HCT116 (cell line): ENCODE measurements at regions not wholly inside any gene's neighbourhood (a gene's known extent, or its start where the extent isn't known, plus 50 kb on each side); places are given as distances from the start of the nearest gene placed in this dataset.

Source experiments
- ATAC-seq: fragments of 200-7000 bp; cut with Tn5 transposase; 2 replicates; pipeline ENCODE4 v1.9.1; 2020; ENCODE audit warnings: mild to moderate bottlenecking, moderate library complexity
- BruUV-seq: library from RNA; stranded (reverse); fragments of 400-500 nt; replicated peaks from 2 replicates; lab custom pipeline; 2021; lab: Mats Ljungman, UMichigan
- CTCF ChIA-PET: fragments of 300-600 bp; sonication (Branson Sonifier 250); formaldehyde crosslinking; loops from one replicate; lab custom pipeline; 2021; ENCODE audit warnings: antibody characterized with exemption; lab: Charles Lee
- POLR2A ChIA-PET: fragments of 300-600, 350-600 bp; sonication (Branson Sonifier 250); formaldehyde crosslinking; loops from one replicate; lab custom pipeline; 2021; ENCODE audit warnings: antibody characterized with exemption; lab: Charles Lee
- RAD21 ChIA-PET, 2 experiments: fragments of 300-600 bp; sonication (Branson Sonifier 250); formaldehyde crosslinking; loops; one replicate each; lab custom pipeline; 2023; ENCODE audit warnings: low total read pairs in 2 of 2; ENCODE audit not compliant: uncharacterized antibody in 2 of 2, unreplicated experiment in 2 of 2, low non-redundant PET in 1 of 2; lab: Charles Lee
- DNase-seq: peaks from one replicate; pipeline ENCODE4 v3.0.0-alpha.2; 2010; ENCODE audit warnings: low read depth, low spot score
- H2AFZ ChIP-seq: fragments of 200-600 bp; shearing (Covaris generic), sonication (generic); 2 replicates; pipeline ENCODE4 v1.6.1; 2017; ENCODE audit warnings: low read depth, mixed run types, mixed read lengths, antibody characterized with exemption, low read length; ENCODE audit not compliant: poor library complexity, severe bottlenecking
- H3K27ac ChIP-seq: 2 replicates; pipeline ENCODE4 v1.5.1; 2012; ENCODE audit warnings: low read depth, low read length
- H3K27me3 ChIP-seq: fragments of 200-600 bp; sonication (generic); 2 replicates; pipeline ENCODE4 v1.6.1; 2016; ENCODE audit warnings: mixed run types, low read length, mixed read lengths; ENCODE audit not compliant: insufficient read depth
- H3K36me3 ChIP-seq, 2 experiments: fragments of 200-500 bp in 1 of 2; fragments of 200-600 bp in 1 of 2; sonication (Bioruptor generic) in 1 of 2; sonication (generic) in 1 of 2; 2 replicates each; pipeline versions ENCODE4 v1.5.1 to v1.6.1; 2014 to 2016; ENCODE audit warnings: low read length in 2 of 2, inconsistent platforms in 1 of 2, mixed read lengths in 1 of 2, mixed run types in 1 of 2; ENCODE audit not compliant: insufficient read depth in 2 of 2, control insufficient read depth in 1 of 2
- H3K4me1 ChIP-seq, 2 experiments: fragments of 200-600 bp in 1 of 2; sonication (generic) in 1 of 2; 2 replicates each; pipeline versions ENCODE4 v1.5.1 to v1.6.1; 2012 to 2017; ENCODE audit warnings: low read length in 2 of 2, inconsistent platforms in 1 of 2, mild to moderate bottlenecking in 1 of 2, mixed read lengths in 1 of 2, mixed run types in 1 of 2, moderate library complexity in 1 of 2; ENCODE audit not compliant: insufficient read depth in 2 of 2, control insufficient read depth in 1 of 2
- H3K4me2 ChIP-seq: fragments of 200-600 bp; sonication (generic); 2 replicates; pipeline ENCODE4 v1.6.1; 2017; ENCODE audit warnings: mixed run types, low read length, mixed read lengths
- H3K4me3 ChIP-seq, 2 experiments: fragments of 200-600 bp in 1 of 2; sonication (generic) in 1 of 2; replicated peaks in 1 of 2; 2 replicates each; pipeline ENCODE4 v1.5.1; 2011 to 2016; ENCODE audit warnings: low read length in 2 of 2, control low read depth in 1 of 2, low read depth in 1 of 2, mild to moderate bottlenecking in 1 of 2, mixed read lengths in 1 of 2, mixed run types in 1 of 2
- H3K79me2 ChIP-seq: fragments of 200-600 bp; sonication (generic); 2 replicates; pipeline ENCODE4 v1.6.1; 2017; ENCODE audit warnings: mild to moderate bottlenecking, mixed run types, low read length, moderate library complexity, mixed read lengths; ENCODE audit not compliant: insufficient read depth
- H3K9ac ChIP-seq: fragments of 200-600 bp; sonication (generic); 2 replicates; pipeline ENCODE4 v1.6.1; 2016; ENCODE audit warnings: low read length, mixed read lengths
- H3K9me2 ChIP-seq: fragments of 200-600 bp; sonication (generic), shearing (Covaris generic); 2 replicates; pipeline ENCODE4 v1.6.1; 2017; ENCODE audit warnings: mixed run types, mild to moderate bottlenecking, moderate library complexity; ENCODE audit not compliant: insufficient read depth
- H3K9me3 ChIP-seq, 2 experiments: fragments of 200-500 bp in 1 of 2; fragments of 200-600 bp in 1 of 2; sonication (Bioruptor generic) in 1 of 2; sonication (generic) in 1 of 2; 2 replicates each; pipeline ENCODE4 v1.6.1; 2014 to 2017; ENCODE audit warnings: low read length in 2 of 2, mixed read lengths in 2 of 2, inconsistent platforms in 1 of 2, low read depth in 1 of 2, mild to moderate bottlenecking in 1 of 2, mixed run types in 1 of 2, moderate library complexity in 1 of 2; ENCODE audit not compliant: control insufficient read depth in 1 of 2, insufficient read depth in 1 of 2
- H4K20me1 ChIP-seq: fragments of 200-600 bp; sonication (generic), shearing (Covaris generic); 2 replicates; pipeline ENCODE4 v1.6.1; 2017; ENCODE audit warnings: mixed run types, mild to moderate bottlenecking, moderate library complexity; ENCODE audit not compliant: insufficient read depth
- CEBPB ChIP-seq: IDR thresholded peaks from 2 replicates; pipeline ENCODE4 v1.6.1; 2012; ENCODE audit warnings: low read depth
- ELF1 ChIP-seq: IDR thresholded peaks from 2 replicates; pipeline ENCODE4 v1.6.1; 2012; ENCODE audit warnings: low read depth, borderline replicate concordance
- JUND ChIP-seq: IDR thresholded peaks from 2 replicates; pipeline ENCODE4 v1.6.1; 2012
- POLR2AphosphoS5 ChIP-seq: IDR thresholded peaks from 2 replicates; pipeline ENCODE4 v1.6.1; 2011; ENCODE audit warnings: mild to moderate bottlenecking, low read depth, low read length, moderate library complexity
- RAD21 ChIP-seq: IDR thresholded peaks from 2 replicates; pipeline ENCODE4 v1.6.1; 2012; ENCODE audit warnings: low read depth, mild to moderate bottlenecking
- ZNF274 ChIP-seq: fragments of 200-500 bp; sonication (Bioruptor generic); IDR thresholded peaks from 2 replicates; pipeline ENCODE4 v1.6.1; 2014; ENCODE audit warnings: mild to moderate bottlenecking, low read depth, low read length, inconsistent platforms
- intact Hi-C: fragments of 100-400 bp; cut with micrococcal nuclease; formaldehyde crosslinking; loops from 2 replicates; pipeline ENCODE4 v1.10.0; 2022
- TF ChIP-seq, protein P1 (sequence below): IDR thresholded peaks from 2 replicates; pipeline ENCODE4 v1.6.1; 2012
- TF ChIP-seq, protein P2 (sequence below), 3 experiments: fragments of 200-600 bp in 1 of 3; sonication (generic) in 1 of 3; IDR thresholded peaks in 2 of 3; conservative IDR thresholded peaks in 1 of 3; 2 replicates each; pipeline ENCODE4 v1.5.1; 2012 to 2017; ENCODE audit warnings: low read depth in 2 of 3, low read length in 2 of 3, antibody characterized with exemption in 1 of 3, borderline replicate concordance in 1 of 3, control low read depth in 1 of 3, mild to moderate bottlenecking in 1 of 3, mixed read lengths in 1 of 3, mixed run types in 1 of 3, moderate library complexity in 1 of 3; ENCODE audit not compliant: insufficient read depth in 1 of 3
- TF ChIP-seq, protein P3 (sequence below): IDR thresholded peaks from 2 replicates; pipeline ENCODE4 v1.6.1; 2012; ENCODE audit warnings: low read depth

DNA sequence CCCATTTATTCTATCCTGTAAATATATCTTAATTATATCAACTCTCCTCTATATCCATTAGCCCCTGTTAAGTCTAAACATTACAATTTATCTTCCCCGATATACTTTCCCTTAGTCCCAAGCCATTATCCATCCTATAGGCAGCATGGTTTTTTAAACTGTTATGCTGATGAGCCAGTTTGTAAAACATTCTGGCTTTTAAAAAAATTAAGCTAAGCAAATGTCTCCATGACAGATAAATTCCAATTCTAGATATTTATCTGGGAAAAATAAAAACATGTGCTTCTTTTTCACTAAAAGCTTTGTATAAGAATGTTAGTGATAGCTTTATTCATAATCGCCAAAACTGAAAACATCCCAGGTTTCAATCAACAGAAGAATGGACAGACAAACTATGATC is 183.2 kb upstream of the GNAI1 start:
- H2AFZ ChIP-seq = no peak overlapping the region
- H3K36me3 ChIP-seq = no peaks in the 10 kb centered on the region
- ChIA-PET RAD21 (no interaction called here), CTCF (no interaction called here), POLR2A (no interaction called here)
- H3K79me2 ChIP-seq = no peaks in the 10 kb centered on the region
- no peaks in the 10 kb centered on the region for H4K20me1 ChIP-seq
- intact Hi-C loops = no loop called here
- DNase-seq (no peak), ATAC-seq (no peak)
- no peak overlapping the region for H3K9ac ChIP-seq
- no peak overlapping the region for H3K4me2 ChIP-seq
- no peak overlapping the region for H3K4me3 ChIP-seq
- no peak overlapping the region for H3K27ac ChIP-seq
- no peaks in the 10 kb centered on the region for H3K4me1 ChIP-seq
- no peaks in the 10 kb centered on the region for H3K9me2 ChIP-seq
- no TSS peak for BruUV-seq
- TF ChIP-seq POLR2AphosphoS5 (no peak), ZNF274 (no peak)
- no peaks in the 10 kb centered on the region for H3K27me3 ChIP-seq
- no peaks in the 10 kb centered on the region for H3K9me3 ChIP-seq

DNA sequence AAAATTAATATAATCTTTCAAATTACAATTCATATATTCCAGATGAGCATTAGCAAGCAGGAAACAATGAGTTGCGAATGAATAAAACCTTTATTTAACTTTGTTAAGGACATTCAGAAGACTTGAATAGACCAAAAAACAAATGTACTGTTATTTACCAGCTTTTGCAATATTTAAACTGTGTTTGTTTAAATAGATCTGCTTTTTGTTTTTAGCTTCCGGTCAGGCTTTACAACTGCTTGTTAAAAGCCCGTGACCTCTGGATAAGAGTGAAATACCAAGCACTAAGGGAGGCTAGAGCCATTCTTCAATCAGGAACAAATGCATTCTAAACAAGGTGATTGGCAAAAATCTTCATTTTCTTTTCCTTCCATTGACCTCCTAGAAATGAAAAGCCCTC is 184.9 kb upstream of the GNAI1 start:
- intact Hi-C loops = no loop called here
- POLR2A ChIA-PET = no interaction called here
- H3K9ac ChIP-seq = no peak overlapping the region
- H3K9me3 ChIP-seq = no peaks in the 10 kb centered on the region
- H3K79me2 ChIP-seq = no peaks in the 10 kb centered on the region
- no peak overlapping the region for H3K4me2 ChIP-seq
- H3K36me3 ChIP-seq = no peaks in the 10 kb centered on the region
- RAD21 ChIA-PET = no interaction called here
- H3K27me3 ChIP-seq = no peaks in the 10 kb centered on the region
- CTCF ChIA-PET = no interaction called here
- H2AFZ ChIP-seq = no peak overlapping the region
- no peaks in the 10 kb centered on the region for H4K20me1 ChIP-seq
- DNase-seq = no peak
- H3K27ac ChIP-seq = no peak overlapping the region
- BruUV-seq = no TSS peak
- no peaks in the 10 kb centered on the region for H3K9me2 ChIP-seq
- TF ChIP-seq, protein P1, sequence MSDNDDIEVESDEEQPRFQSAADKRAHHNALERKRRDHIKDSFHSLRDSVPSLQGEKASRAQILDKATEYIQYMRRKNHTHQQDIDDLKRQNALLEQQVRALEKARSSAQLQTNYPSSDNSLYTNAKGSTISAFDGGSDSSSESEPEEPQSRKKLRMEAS = no peak
- TF ChIP-seq, protein P2, sequence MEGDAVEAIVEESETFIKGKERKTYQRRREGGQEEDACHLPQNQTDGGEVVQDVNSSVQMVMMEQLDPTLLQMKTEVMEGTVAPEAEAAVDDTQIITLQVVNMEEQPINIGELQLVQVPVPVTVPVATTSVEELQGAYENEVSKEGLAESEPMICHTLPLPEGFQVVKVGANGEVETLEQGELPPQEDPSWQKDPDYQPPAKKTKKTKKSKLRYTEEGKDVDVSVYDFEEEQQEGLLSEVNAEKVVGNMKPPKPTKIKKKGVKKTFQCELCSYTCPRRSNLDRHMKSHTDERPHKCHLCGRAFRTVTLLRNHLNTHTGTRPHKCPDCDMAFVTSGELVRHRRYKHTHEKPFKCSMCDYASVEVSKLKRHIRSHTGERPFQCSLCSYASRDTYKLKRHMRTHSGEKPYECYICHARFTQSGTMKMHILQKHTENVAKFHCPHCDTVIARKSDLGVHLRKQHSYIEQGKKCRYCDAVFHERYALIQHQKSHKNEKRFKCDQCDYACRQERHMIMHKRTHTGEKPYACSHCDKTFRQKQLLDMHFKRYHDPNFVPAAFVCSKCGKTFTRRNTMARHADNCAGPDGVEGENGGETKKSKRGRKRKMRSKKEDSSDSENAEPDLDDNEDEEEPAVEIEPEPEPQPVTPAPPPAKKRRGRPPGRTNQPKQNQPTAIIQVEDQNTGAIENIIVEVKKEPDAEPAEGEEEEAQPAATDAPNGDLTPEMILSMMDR (IDR thresholded peaks at IDR 0.05 in 2 of 3, conservative IDR thresholded peaks at IDR 0.05 in 1 of 3; ENCODE audit: borderline replicate concordance in 1 of 3, insufficient read depth in 1 of 3, low read depth in 2 of 3, low read length in 2 of 3) = no peak
- TF ChIP-seq CEBPB (no peak), JUND (no peak), ELF1 (no peak), RAD21 (no peak)
- TF ChIP-seq, protein P3, sequence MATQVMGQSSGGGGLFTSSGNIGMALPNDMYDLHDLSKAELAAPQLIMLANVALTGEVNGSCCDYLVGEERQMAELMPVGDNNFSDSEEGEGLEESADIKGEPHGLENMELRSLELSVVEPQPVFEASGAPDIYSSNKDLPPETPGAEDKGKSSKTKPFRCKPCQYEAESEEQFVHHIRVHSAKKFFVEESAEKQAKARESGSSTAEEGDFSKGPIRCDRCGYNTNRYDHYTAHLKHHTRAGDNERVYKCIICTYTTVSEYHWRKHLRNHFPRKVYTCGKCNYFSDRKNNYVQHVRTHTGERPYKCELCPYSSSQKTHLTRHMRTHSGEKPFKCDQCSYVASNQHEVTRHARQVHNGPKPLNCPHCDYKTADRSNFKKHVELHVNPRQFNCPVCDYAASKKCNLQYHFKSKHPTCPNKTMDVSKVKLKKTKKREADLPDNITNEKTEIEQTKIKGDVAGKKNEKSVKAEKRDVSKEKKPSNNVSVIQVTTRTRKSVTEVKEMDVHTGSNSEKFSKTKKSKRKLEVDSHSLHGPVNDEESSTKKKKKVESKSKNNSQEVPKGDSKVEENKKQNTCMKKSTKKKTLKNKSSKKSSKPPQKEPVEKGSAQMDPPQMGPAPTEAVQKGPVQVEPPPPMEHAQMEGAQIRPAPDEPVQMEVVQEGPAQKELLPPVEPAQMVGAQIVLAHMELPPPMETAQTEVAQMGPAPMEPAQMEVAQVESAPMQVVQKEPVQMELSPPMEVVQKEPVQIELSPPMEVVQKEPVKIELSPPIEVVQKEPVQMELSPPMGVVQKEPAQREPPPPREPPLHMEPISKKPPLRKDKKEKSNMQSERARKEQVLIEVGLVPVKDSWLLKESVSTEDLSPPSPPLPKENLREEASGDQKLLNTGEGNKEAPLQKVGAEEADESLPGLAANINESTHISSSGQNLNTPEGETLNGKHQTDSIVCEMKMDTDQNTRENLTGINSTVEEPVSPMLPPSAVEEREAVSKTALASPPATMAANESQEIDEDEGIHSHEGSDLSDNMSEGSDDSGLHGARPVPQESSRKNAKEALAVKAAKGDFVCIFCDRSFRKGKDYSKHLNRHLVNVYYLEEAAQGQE = no peak
- TF ChIP-seq, all 23 proteins: peak for 0
- Histone ChIP-seq H3K4me1 (no peaks in the 10 kb centered on the region), H3K4me3 (no peak overlapping the region)
- no peak for ATAC-seq
